HG03342 (cell line): ENCODE measurements at regions not wholly inside any gene's neighbourhood (a gene's known extent, or its start where the extent isn't known, plus 50 kb on each side); places are given as distances from the start of the nearest gene placed in this dataset.
"Not testable (repeated sequence)": the region's sequence is repeated elsewhere in the genome, so short reads cannot be mapped to it uniquely, and the experiment has no call there.

Experiments used
- ATAC-seq: cut with Tn5 transposase; IDR thresholded peaks from one replicate; pipeline ENCODE4 v1.9.1; 2021; ENCODE audit warnings: mild to moderate bottlenecking, moderate library complexity; ENCODE audit not compliant: unreplicated experiment

DNA sequence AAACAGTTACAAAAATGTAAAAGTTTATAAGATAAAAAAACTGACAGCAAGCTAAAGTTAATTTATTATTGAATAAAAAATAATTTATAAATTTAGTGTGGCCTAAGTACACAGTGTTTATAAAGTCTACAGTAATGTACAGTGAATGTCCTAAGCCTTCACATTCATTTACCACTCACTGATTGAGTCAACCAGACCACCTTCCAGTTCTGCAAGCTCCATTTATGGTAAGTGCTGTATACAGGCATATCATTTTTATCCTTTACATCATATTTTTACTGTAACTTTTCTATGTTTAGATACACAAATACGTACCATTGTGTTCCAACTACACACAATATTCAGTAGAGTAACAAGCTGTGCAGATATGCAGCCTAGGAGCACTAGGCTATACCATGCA lies 184.2 kb upstream of the LRATD1 start:
- no peak for ATAC-seq

DNA sequence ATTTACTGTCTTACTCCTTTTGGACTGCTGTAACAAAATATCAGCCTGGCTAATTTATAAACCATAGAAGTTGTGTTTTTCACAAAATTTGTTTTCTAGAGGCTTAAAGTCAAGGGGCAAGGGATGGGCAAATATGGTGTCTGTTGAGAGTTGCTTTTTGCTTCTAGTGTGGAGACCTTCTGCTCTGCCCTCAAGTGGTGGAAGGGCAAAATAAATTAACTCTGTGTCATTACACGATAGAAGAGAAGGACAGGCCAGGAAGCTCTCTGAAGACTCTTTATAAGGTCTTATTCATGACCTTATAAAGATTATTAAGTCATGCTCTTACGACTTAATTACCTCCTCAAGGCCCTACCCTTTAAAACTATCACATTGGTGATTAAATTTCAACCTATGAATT lies 181.2 kb upstream of the LRATD1 start:
- ATAC-seq: no peak

DNA sequence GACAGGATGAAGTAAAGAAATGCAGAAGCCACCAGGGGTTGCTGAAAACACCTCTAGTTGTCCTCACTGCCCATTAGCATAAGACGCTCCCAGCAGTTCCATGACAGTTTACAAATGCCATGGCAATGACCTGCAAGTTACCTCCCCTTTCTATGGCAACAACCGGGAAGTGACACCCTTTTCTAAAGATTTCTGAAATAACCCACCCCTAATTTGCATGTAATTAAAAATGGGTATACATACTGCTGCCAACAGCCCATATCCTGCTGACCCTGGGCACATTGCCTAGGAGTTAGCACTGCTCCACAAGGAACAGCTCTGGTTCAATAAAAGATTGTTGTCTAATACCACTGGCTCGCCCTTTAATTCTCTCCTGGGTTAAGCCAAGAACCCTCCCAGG lies 178.3 kb upstream of the LRATD1 start:
- ATAC-seq: no peak

DNA sequence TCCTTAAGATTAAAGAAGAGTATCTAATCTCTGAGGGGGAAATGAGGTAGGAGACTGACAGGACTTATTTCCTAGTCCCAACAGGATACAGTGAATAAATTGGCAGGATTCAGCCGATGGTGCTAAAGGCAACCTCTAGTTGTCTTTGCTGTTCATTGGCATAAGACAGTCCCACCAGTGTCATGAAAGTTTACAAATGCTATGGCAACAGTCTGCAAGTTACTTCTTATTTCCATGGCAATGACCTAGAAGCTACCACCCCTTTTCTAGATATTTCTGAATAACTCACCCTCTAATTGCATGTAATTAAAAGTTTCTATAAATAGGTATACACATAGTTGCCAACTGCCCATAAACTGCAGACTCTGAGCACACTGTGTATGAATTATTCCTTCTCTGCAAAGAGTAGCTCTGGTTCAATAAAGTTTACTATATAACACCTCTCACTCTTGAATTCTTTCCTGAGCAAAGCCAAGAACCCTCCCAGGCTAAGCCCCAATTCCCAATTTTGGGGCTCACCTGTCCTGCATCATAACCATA lies 172.7 kb upstream of the LRATD1 start:
- no peak for ATAC-seq

DNA sequence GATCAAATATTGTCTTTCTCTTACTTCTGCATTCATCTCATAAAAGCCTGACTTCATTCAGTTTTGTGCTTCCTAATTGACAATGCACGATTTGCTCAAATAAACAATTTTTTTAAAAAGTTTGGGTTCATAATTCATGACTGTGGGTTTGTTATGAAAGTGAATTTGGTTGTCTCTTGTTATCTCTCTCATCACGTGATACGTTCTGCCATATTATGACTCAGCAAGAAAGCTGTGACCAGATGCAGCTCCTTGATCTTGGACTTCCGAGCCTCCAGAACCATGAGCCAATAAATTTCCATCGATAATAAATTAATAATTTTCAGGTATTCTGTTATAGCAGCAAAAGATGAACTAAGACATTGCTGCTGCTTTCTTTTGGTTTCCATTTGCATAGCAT lies 156.5 kb upstream of the LRATD1 start:
- no peak for ATAC-seq

DNA sequence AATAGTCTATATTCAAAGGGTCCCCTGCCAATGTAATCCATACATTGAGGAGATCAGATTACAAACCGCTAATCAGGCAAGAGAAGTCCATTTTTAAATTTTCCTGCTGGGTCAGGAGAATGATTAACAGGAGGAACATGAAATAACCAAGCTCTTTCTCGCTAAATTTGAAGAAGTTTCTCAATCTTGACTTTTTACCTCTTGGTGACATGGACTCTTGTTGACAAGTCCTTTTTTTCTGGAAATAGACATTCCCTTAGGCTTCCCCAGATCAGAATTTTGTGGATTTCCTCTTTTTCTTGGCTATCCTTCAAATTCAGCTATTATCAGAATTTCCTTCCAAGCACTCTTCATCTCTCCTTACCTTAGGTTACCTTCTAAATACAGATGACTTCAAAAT lies 153.0 kb upstream of the LRATD1 start:
- no peak for ATAC-seq

DNA sequence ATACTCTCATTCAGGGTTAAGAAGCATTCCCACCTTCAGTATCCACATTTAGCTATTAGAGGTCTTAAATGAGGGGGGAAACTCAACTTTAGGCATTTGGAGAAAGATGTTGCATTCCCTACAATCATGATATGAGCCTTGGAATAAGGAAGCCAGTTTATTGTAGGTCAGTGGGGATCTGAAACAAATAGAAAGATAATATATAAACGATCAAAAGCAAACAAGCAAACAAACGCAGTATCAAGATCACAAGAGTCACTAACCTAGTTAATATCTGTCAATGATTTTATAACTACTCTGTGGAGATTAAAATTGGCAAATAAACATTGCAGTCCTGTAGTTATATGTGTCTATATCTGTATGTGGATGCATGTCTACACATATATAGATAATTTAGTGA lies 152.4 kb upstream of the LRATD1 start:
- ATAC-seq: no peak

DNA sequence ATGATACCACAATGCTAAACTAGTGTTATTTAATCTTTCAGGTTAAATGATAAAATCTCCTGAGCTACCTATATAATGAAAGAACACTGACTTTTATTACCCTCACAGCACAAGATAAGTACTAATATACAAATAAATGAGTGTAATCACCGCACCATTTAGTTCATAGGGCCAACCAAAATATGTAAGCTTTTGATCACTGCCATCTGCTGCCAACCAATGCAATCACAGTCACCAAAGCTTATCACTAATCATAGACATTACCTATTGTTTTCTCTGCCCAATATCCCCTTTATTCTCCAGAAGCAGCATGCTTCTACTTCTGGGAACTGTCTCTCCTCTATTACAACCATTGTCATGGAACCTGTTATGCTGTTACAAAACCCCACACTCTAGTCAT lies 151.6 kb upstream of the LRATD1 start:
- no peak for ATAC-seq

DNA sequence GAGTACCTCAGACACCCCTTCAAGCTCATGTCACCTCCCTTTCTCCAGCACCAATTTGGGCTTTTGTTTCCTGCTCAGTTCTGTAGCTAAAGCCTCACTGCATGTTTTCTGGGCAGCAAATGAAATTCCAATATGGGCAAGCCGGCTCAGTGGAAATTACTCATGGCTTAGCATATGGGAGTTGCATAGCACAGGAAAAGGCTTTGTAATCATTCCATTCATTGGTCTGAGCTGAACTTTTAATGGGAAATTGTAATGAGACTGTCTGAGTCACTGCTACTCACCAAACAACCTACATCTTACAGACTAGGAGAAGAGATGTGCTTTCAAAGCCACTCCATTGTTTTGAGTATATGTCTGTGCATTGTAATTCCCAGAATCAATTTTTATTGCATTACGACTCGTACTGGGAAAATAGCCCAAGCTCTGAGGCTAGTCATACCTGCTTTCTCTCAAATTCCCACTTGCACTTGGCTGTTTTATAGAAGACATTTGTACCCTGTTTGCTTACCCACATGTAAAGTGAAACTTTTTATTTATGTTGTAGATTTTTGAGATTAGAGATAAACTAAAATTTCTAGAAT lies 139.5 kb upstream of the LRATD1 start:
- no peak for ATAC-seq

DNA sequence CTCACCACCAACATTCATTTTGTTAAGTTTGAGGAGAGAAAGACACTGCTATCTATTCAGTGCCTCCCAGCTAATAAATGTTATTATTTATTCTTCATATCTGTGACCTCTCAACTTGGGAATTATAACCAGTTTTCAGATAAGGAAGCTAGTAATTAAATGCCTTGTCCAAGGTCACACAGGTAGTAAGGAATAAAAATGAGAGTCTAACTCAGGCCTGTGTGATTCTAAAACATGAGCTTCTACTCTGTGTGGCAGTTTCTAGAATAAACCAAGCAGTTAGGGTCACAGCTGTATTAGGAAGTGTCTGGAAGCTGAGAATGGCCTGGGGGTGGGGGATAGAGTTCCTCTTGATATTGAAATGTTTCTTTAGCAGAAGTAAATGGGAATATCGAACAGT lies 137.8 kb upstream of the LRATD1 start:
- ATAC-seq: no peak

DNA sequence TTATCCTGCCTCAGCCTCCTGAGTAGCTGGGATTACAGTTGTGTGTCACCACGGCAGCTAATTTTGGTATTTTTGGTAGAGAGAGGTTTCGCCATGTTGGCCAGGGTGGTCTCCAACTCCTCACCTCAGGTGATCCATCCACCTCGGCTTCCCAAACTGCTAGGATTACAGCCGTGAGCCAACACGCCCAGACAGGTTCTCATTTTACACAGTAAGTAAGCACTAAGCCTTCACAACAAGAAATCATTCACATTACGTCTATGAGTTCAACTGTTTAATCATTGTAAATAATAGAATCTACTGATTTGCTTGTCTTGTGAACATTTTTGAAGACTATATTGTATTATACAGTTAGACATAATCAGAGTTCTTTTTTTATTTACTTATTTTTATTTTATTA lies 131.5 kb upstream of the LRATD1 start:
- ATAC-seq: no peak

DNA sequence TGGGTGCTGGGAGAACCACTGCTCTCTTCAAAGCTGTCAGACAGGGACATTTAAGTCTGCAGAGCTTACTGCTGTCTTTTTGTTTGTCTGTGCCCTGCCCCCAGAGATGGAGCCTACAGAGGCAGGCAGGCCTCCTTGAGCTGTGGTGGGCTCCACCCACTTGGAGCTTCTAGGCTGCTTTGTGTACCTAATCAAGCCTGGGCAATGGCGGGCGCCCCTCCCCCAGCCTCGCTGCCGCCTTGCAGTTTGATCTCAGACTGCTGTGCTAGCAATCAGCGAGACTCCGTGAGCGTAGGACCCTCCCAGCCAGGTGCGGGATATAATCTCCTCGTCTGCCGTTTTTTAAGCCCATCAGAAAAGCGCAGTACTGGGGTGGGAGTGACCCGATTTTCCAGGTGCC lies 125.6 kb upstream of the LRATD1 start:
- not testable (repeated sequence) for ATAC-seq

DNA sequence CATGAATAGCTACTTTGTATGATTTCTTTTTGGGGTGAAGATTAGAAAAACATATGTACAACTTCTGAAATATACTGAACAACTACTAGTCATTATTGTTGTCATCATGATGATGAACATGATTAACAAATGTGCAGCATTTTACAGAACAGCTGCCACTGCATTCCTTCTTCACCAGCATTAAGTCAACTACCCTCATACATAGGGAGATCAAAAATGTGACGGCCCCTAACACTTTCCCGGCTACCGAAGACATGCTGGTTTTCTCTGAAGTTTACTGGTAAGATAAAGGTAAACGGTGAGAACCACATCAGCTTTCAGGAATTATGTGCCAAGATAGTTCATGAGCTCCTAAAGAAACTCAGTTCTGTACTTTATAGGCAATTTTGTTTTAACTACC lies 121.0 kb upstream of the LRATD1 start:
- no peak for ATAC-seq

DNA sequence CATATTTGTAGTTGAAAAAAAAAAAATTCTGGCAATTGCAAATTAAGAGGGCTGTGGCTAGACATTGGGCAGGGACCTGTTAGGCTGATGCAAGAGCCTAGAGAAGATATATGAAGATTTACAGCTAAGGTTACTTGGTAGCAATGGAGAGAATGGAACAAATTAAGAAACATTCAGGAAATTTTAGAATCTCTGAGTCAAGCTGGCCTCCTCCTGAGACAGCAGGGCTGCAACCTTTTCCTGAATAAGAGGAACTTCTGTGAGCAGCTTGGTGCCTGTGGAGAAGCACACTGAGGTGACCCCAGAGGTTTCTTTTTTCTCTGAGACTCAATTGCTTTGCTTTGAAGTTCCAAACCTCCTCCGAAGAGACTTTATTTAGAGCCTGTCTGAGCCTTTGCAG lies 118.6 kb upstream of the LRATD1 start:
- ATAC-seq: no peak

DNA sequence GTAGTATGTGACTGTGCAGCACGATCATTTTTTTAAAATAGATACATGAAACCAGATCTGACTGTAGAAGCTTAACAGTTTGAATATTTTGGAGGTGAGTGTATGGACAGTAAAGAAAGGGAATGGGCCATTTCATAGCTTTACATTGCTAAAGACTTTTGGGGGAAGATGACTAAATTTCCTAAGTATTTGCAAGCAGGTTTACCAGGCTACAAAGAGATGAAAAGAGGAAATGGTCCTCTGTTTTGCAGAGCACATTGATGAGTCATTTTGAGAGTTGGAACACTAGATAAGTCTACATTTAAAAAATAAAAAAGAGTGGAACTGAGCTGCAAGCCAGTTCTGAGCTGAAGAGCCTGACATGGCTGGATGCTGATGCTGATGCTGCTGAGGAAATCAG lies 115.7 kb upstream of the LRATD1 start:
- peak; percentile 78 for ATAC-seq

DNA sequence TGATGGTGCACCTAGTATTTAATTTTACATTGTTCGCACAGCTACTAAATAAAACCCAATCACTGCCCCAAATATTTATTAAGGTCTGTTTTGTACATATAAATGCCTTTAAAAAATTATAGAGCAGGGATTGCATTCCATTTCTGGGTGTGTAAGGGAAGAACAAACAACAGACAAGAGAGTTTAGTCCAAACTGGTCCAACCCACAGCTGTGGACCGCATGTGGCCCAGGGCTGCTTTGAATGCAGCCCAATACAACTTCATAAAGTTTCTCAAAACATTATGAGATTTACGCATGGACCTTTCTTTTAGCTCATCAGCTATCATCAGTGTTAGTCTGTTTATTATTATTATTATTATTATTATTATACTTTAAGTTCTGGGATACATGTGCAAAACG lies 114.8 kb upstream of the LRATD1 start:
- ATAC-seq: no peak

DNA sequence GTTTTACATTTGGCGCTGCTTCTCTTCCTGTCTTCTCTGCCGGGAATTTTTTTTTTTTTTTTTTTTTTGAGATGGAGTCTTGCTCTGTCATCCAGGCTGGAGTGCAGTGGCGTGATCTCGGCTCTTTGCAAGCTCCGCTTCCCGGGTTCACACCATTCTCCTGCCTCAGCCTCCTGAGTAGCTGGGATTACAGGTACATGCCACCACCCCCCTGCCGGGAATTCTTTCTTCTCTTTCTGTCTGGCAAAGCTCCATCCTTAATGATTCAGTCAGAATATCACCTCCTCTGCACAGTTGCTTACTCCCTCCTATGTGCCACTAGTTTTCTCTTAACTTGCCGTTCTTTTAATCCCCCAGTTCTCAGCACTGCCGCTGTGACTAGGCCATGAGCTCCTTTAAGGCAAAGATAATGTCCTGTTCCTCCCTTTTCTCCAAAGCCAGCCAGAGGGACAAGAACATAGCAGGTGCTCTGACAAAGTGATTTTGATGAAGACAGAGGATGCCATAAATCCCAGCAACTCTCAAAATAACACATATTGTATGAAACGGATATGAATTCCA lies 112.1 kb upstream of the LRATD1 start:
- ATAC-seq: no peak

DNA sequence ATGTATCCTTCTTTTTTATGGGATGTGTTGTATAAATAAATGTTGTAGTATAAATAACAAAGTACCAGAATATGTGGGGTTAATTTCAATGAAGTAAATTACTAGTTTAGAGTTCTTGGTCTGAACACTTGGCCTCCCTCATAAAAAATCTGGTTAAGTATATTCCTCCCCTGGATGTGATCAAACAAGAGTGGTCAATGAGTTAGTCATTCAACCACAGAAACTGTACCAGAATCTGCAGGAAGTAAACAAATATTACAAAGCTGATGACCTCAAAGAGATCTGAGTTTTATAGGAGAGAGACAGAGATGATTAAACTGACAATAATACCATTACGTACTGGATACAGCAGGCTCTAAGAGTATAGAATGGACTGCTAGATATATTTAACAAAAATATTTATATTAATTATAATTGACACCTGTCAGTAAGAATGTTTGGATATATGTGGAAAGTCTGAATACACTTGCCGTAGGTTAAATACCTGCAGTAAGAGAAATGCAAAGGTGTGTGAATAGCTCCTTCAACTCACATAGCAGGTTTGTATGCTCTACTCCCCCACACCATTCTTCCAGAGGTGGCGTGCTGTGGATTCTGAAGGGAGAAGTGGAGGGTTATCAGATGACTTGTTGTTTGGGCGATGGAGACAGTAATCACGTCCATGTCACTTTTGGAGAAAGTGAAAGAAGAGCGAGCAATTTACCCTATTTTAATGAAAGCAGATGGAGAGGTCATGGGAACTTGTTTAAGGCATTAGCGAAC lies 108.3 kb upstream of the LRATD1 start:
- ATAC-seq: no peak

DNA sequence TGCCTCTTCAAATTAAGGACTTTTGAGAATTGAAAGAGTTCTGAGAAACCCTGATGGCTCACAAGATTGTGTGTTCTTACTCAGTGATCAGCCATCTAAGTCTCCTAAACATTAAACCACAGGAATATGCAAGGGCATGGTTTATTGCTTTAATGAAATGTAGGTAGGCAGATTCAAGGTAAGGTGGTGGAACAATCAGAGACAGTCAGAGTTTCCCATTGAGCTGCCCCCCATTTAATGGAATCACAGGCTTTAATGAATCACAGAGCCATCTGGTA lies 107.8 kb upstream of the LRATD1 start:
- ATAC-seq: no peak

DNA sequence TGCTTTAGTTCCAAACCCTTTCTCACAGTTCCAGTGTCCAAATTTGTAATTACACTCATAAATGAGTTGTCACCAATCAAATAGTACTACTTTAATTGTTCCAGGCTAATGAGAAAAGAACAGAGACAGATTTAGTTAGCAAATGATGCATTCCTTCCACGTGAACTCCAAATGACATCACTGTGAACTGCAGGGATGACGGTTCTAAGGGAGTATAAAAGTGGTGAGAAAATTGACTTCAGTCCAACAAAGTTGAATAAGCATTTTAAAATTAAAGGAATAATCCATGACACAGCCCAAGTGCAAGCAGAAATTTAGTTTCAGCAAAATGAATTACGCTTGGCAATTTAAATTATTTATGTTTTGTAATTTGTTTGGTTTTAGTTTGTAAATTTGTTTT lies 102.0 kb upstream of the LRATD1 start:
- ATAC-seq: no peak

DNA sequence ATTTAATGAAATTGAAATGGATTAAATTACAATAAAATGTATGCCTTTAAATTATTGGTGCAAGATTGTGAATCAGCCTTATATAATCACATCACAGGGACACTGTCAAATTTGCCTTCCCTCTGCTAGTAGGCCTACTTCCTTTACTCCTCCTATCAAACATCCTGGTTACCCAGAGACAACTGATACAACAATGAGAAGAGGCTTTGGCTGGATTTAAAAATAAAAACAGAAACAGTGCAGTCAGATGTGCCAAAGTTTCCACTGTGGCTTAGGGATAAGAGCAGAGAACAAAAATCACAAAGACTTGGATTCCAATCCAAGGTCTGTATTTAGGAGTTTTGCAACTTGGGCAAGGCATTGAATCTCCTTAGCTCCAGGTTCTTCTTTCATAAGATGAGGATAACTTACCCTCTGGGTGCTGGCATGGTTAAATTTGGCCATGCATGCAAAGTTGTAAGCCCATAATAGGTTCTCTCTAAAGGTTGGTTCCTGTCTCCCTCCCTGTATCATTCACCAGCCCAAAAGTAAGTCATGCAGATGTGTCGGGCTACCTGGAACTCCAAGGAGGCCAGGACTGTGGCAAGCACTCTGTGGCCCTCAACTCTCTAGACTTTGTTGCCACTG lies 99.3 kb upstream of the LRATD1 start:
- no peak for ATAC-seq

DNA sequence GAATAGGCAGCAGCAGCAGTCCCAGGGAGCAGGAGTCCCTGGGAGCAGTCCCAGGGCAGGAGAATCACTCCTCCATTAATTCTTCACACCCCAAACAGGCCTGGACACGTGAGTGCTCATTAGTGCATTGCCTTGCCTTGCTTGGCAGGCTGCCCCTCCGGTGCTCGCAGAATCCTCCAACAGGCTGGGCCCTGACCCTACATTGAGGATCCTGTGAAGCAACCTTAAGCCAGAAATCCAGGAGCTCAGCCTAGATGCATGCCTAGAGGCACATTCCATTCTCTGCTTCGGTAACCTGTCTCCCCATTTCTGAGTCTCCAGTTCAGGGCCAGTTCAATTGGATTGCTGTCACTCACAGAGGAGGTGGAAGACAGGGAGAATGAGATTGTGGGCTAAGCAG lies 97.4 kb upstream of the LRATD1 start:
- no peak for ATAC-seq
